Ascending aorta (tissue), 2 donors: ENCODE measurements at regions not wholly inside any gene's neighbourhood (a gene's known extent, or its start where the extent isn't known, plus 50 kb on each side); places are given as distances from the start of the nearest gene placed in this dataset.

ENCODE experiments used
- DNase-seq, 2 donors: peaks; one replicate each; pipeline ENCODE4 v3.0.0-alpha.2; 2019; ENCODE audit warnings: low spot score in 2 of 2
- H3K27ac ChIP-seq, 2 donors: fragments of 200-600 bp; sonication (generic); one replicate each; pipeline ENCODE4 v1.5.1; 2016 to 2017; ENCODE audit warnings: mild to moderate bottlenecking in 1 of 2
- H3K27me3 ChIP-seq: fragments of 200-600 bp; sonication (generic); one replicate; pipeline ENCODE4 v1.5.1; 2017
- H3K36me3 ChIP-seq, 2 donors: fragments of 200-600 bp; sonication (generic); one replicate each; pipeline ENCODE4 v1.5.1; 2016
- H3K4me1 ChIP-seq, 2 donors: fragments of 200-600 bp; sonication (generic); one replicate each; pipeline ENCODE4 v1.5.1; 2016 to 2017; ENCODE audit warnings: mild to moderate bottlenecking in 1 of 2
- H3K4me3 ChIP-seq, 2 donors: fragments of 200-600 bp; sonication (generic); one replicate each; pipeline ENCODE4 v1.5.1; 2016 to 2017; ENCODE audit warnings: mild to moderate bottlenecking in 1 of 2
- H3K9me3 ChIP-seq, 2 donors: fragments of 200-600 bp; sonication (generic); one replicate each; pipeline ENCODE4 v1.5.1; 2016
- CTCF ChIP-seq, 3 experiments: fragments of 200-600 bp in 2 of 3; fragments of 450-650 bp in 1 of 3; sonication (generic) in 2 of 3; IDR thresholded peaks; one replicate each; pipeline ENCODE4 v1.5.1; 2016 to 2019; ENCODE audit warnings: antibody characterized with exemption in 3 of 3, mild to moderate bottlenecking in 1 of 3, moderate library complexity in 1 of 3
- intact Hi-C: fragments of 100-400 bp; cut with DNase I; formaldehyde crosslinking; loops from one replicate; pipeline ENCODE4 v1.15.1; 2023

- no peaks in the 10 kb centered on the region for H3K36me3 ChIP-seq
- H3K27me3 ChIP-seq: no peaks in the 10 kb centered on the region
- intact Hi-C loops: no loop called here
- no peak for TF ChIP-seq CTCF (IDR thresholded peaks at IDR 0.05)
- H3K9me3 ChIP-seq: no peaks in the 10 kb centered on the region
- H3K27ac ChIP-seq: no peak overlapping the region
- H3K4me1 ChIP-seq: no peaks in the 10 kb centered on the region
- H3K4me3 ChIP-seq: no peak overlapping the region
- DNase-seq: no peak
Observed at GRCh38 chr4:104411502-104411901, 83.2 kb downstream of the CXXC4 start.

GRCh38 chr4:104408878-104409277 lies 85.8 kb downstream of the CXXC4 start:
- Histone ChIP-seq H3K4me1 (no peaks in the 10 kb centered on the region), H3K9me3 (no peaks in the 10 kb centered on the region), H3K27ac (no peak overlapping the region), H3K36me3 (no peaks in the 10 kb centered on the region), H3K27me3 (no peaks in the 10 kb centered on the region), H3K4me3 (no peak overlapping the region)
- intact Hi-C loops: no loop called here
- no peak for DNase-seq
- TF ChIP-seq CTCF (IDR thresholded peaks at IDR 0.05): no peak

- H3K36me3 ChIP-seq: no peaks in the 10 kb centered on the region
- DNase-seq: no peak
- H3K27me3 ChIP-seq: no peaks in the 10 kb centered on the region
- no peak for TF ChIP-seq CTCF (IDR thresholded peaks at IDR 0.05)
- H3K27ac ChIP-seq: no peak overlapping the region
- no peaks in the 10 kb centered on the region for H3K4me1 ChIP-seq
- H3K9me3 ChIP-seq: no peaks in the 10 kb centered on the region
- H3K4me3 ChIP-seq: no peak overlapping the region
- intact Hi-C loops: no loop called here
Observed at GRCh38 chr4:104404361-104404760, 90.3 kb downstream of the CXXC4 start.

GRCh38 chr4:104395168-104395614 lies 99.5 kb downstream of the CXXC4 start:
- no peak for DNase-seq
- H3K27ac ChIP-seq: no peak overlapping the region
- no peaks in the 10 kb centered on the region for H3K36me3 ChIP-seq
- H3K27me3 ChIP-seq: no peaks in the 10 kb centered on the region
- TF ChIP-seq CTCF (IDR thresholded peaks at IDR 0.05): no peak
- intact Hi-C loops: no loop called here
- H3K9me3 ChIP-seq: no peaks in the 10 kb centered on the region
- no peak overlapping the region for H3K4me3 ChIP-seq
- H3K4me1 ChIP-seq: no peaks in the 10 kb centered on the region

- TF ChIP-seq CTCF (IDR thresholded peaks at IDR 0.05): no peak
- no peaks in the 10 kb centered on the region for H3K9me3 ChIP-seq
- no peak for DNase-seq
- intact Hi-C loops: no loop called here
- no peaks in the 10 kb centered on the region for H3K4me1 ChIP-seq
- H3K36me3 ChIP-seq: no peaks in the 10 kb centered on the region
- H3K4me3 ChIP-seq: no peak overlapping the region
- no peaks in the 10 kb centered on the region for H3K27me3 ChIP-seq
- H3K27ac ChIP-seq: no peak overlapping the region
Observed at GRCh38 chr4:104394406-104395167, 100.1 kb downstream of the CXXC4 start.
